SK-N-SH treated with all-trans-retinoic acid at 6 μM for 48 hours (cell line): ENCODE measurements at regions not wholly inside any gene's neighbourhood (a gene's known extent, or its start where the extent isn't known, plus 50 kb on each side); places are given as distances from the start of the nearest gene placed in this dataset.

Source experiments
- ATAC-seq: fragments of 200-7000 bp; cut with Tn5 transposase; 3 replicates; pipeline ENCODE4 v1.9.1; 2020; ENCODE audit warnings: mild to moderate bottlenecking, moderate library complexity
- ARNTL ChIP-seq: fragments of 450-650 bp; formaldehyde crosslinking; IDR thresholded peaks from 2 replicates; pipeline ENCODE4 v1.5.0; 2020; ENCODE audit warnings: low read depth, mild to moderate bottlenecking, moderate library complexity, borderline replicate concordance
- BACH2 ChIP-seq: fragments of 250-450 bp; sonication (Bioruptor Pico); IDR thresholded peaks from 2 replicates; pipeline ENCODE4 v1.9.0; 2021; ENCODE audit warnings: mild to moderate bottlenecking, borderline replicate concordance
- CREB5 ChIP-seq: fragments of 250-450 bp; sonication (Bioruptor Pico); IDR thresholded peaks from 2 replicates; pipeline ENCODE4 v1.5.1; 2020; ENCODE audit warnings: low read depth, mild to moderate bottlenecking, moderate library complexity
- ESRRG ChIP-seq: fragments of 250-450 bp; sonication (Bioruptor Pico); IDR thresholded peaks from 2 replicates; pipeline ENCODE4 v1.6.1; 2021; ENCODE audit warnings: mild to moderate bottlenecking
- GLIS3 ChIP-seq: fragments of 250-450 bp; sonication (Bioruptor Pico); IDR thresholded peaks from 2 replicates; pipeline ENCODE4 v1.5.0; 2020; ENCODE audit warnings: mild to moderate bottlenecking, moderate library complexity
- ISL1 ChIP-seq: fragments of 250-450 bp; sonication (Bioruptor Pico); IDR thresholded peaks from 2 replicates; pipeline ENCODE4 v2.1.2; 2022; ENCODE audit warnings: mild to moderate bottlenecking, moderate library complexity
- OSR1 ChIP-seq: fragments of 250-450 bp; sonication (Bioruptor Pico); IDR thresholded peaks from 2 replicates; pipeline ENCODE4 v1.8.0; 2022; ENCODE audit warnings: moderate library complexity, mild to moderate bottlenecking, inconsistent platforms
- PATZ1 ChIP-seq: fragments of 250-450 bp; sonication (Bioruptor Pico); IDR thresholded peaks from 2 replicates; pipeline ENCODE4 v1.8.0; 2020; ENCODE audit warnings: mild to moderate bottlenecking, moderate library complexity, borderline replicate concordance
- PPARA ChIP-seq: fragments of 250-450 bp; sonication (Bioruptor Pico); IDR thresholded peaks from 2 replicates; pipeline ENCODE4 v1.5.0; 2020; ENCODE audit warnings: mild to moderate bottlenecking, borderline replicate concordance
- RARB ChIP-seq: fragments of 250-450 bp; sonication (Bioruptor Pico); IDR thresholded peaks from 2 replicates; pipeline ENCODE4 v1.8.0; 2021; ENCODE audit warnings: mild to moderate bottlenecking, moderate library complexity
- SNAI2 ChIP-seq: fragments of 250-450 bp; sonication (Bioruptor Pico); IDR thresholded peaks from 2 replicates; pipeline ENCODE4 v1.5.0; 2020; ENCODE audit warnings: mild to moderate bottlenecking, moderate library complexity
- TOX ChIP-seq: fragments of 250-450 bp; sonication (Bioruptor Pico); IDR thresholded peaks from 2 replicates; pipeline ENCODE4 v1.8.0; 2021; ENCODE audit warnings: mild to moderate bottlenecking, moderate library complexity, borderline replicate concordance
- ZFP3 ChIP-seq: fragments of 250-450 bp; sonication (Bioruptor Pico); IDR thresholded peaks from 2 replicates; pipeline ENCODE4 v1.5.0; 2020; ENCODE audit warnings: mild to moderate bottlenecking, moderate library complexity
- ZFP30 ChIP-seq: fragments of 450-650 bp; formaldehyde crosslinking; IDR thresholded peaks from 2 replicates; pipeline ENCODE4 v1.5.0; 2022; ENCODE audit warnings: mild to moderate bottlenecking, moderate library complexity
- ZNF565 ChIP-seq: fragments of 450-650 bp; formaldehyde crosslinking; conservative IDR thresholded peaks from 2 replicates; pipeline ENCODE4 v1.5.0; 2020; ENCODE audit warnings: low read depth, mild to moderate bottlenecking, moderate library complexity
- ZNF8 ChIP-seq: fragments of 450-650 bp; formaldehyde crosslinking; IDR thresholded peaks from 2 replicates; pipeline ENCODE4 v1.5.0; 2020; ENCODE audit warnings: mild to moderate bottlenecking, moderate library complexity
- TF ChIP-seq, protein P1 (sequence below): fragments of 250-450 bp; sonication (Bioruptor Pico); IDR thresholded peaks from 2 replicates; pipeline ENCODE4 v1.5.0; 2020; ENCODE audit warnings: mild to moderate bottlenecking, moderate library complexity
- TF ChIP-seq, protein P2 (sequence below): fragments of 250-450 bp; sonication (Bioruptor Pico); IDR thresholded peaks from 2 replicates; pipeline ENCODE4 v1.5.1; 2021; ENCODE audit warnings: mild to moderate bottlenecking, moderate library complexity

DNA sequence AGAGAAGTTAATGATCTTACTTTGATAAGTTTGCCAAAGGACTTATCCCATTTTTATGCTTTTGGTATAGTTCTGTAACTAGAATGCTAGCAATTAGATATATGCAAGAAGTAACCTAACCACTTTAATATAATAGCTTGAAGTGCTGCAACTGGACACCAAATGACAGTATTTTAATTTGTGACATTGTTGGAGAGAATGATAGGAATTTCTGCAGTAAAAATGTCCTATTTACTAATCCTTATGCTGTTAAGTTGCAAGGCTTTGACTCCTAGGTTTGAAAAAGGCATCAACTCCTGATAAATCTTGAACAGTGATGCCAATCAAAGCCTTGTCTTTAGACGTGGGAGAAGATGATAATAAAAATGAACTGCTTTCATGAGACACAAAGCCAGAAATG, 726.0 kb upstream of the GJE1 start:
- no peak for TF ChIP-seq ESRRG
- TF ChIP-seq, protein P1, sequence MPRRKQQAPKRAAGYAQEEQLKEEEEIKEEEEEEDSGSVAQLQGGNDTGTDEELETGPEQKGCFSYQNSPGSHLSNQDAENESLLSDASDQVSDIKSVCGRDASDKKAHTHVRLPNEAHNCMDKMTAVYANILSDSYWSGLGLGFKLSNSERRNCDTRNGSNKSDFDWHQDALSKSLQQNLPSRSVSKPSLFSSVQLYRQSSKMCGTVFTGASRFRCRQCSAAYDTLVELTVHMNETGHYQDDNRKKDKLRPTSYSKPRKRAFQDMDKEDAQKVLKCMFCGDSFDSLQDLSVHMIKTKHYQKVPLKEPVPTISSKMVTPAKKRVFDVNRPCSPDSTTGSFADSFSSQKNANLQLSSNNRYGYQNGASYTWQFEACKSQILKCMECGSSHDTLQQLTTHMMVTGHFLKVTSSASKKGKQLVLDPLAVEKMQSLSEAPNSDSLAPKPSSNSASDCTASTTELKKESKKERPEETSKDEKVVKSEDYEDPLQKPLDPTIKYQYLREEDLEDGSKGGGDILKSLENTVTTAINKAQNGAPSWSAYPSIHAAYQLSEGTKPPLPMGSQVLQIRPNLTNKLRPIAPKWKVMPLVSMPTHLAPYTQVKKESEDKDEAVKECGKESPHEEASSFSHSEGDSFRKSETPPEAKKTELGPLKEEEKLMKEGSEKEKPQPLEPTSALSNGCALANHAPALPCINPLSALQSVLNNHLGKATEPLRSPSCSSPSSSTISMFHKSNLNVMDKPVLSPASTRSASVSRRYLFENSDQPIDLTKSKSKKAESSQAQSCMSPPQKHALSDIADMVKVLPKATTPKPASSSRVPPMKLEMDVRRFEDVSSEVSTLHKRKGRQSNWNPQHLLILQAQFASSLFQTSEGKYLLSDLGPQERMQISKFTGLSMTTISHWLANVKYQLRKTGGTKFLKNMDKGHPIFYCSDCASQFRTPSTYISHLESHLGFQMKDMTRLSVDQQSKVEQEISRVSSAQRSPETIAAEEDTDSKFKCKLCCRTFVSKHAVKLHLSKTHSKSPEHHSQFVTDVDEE (CRISPR knock-in tag), result no peak
- no peak for TF ChIP-seq ARNTL (CRISPR knock-in tag)
- TF ChIP-seq RARB (CRISPR knock-in tag), result no peak
- no peak for ATAC-seq

DNA sequence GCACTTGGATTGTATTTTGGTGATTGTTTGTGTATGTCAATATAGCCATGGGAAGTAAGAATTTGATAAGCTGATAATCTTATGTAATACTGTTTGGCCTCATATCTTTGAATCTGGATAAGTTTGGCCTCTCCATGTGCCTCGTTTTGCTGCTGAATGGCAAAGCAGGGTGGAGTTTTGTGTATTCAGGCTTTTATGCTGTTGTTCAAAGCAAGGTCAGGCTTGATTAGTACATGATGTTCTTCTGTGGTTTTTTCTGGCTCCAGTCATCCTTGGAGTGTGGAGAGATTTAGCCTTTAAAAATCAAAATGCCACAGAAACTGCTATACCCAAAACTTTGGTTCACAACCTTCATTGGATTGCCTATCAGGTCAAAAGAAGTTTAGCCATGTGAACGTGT, 728.9 kb upstream of the GJE1 start:
- TF ChIP-seq ESRRG (no peak), ZFP3 (no peak), OSR1 (CRISPR knock-in tag) (no peak), ARNTL (CRISPR knock-in tag) (no peak), ZNF8 (CRISPR knock-in tag) (no peak), TOX (no peak), BACH2 (CRISPR knock-in tag) (no peak), ZNF565 (CRISPR knock-in tag) (no peak), GLIS3 (CRISPR knock-in tag) (no peak), RARB (CRISPR knock-in tag) (no peak), PATZ1 (CRISPR knock-in tag) (no peak), CREB5 (CRISPR knock-in tag) (no peak), ISL1 (no peak), SNAI2 (CRISPR knock-in tag) (no peak)
- TF ChIP-seq, protein P2, sequence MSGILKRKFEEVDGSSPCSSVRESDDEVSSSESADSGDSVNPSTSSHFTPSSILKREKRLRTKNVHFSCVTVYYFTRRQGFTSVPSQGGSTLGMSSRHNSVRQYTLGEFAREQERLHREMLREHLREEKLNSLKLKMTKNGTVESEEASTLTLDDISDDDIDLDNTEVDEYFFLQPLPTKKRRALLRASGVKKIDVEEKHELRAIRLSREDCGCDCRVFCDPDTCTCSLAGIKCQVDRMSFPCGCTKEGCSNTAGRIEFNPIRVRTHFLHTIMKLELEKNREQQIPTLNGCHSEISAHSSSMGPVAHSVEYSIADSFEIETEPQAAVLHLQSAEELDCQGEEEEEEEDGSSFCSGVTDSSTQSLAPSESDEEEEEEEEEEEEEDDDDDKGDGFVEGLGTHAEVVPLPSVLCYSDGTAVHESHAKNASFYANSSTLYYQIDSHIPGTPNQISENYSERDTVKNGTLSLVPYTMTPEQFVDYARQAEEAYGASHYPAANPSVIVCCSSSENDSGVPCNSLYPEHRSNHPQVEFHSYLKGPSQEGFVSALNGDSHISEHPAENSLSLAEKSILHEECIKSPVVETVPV (CRISPR knock-in tag), result no peak
- TF ChIP-seq, protein P1 (CRISPR knock-in tag), result no peak
- no peak for ATAC-seq

DNA sequence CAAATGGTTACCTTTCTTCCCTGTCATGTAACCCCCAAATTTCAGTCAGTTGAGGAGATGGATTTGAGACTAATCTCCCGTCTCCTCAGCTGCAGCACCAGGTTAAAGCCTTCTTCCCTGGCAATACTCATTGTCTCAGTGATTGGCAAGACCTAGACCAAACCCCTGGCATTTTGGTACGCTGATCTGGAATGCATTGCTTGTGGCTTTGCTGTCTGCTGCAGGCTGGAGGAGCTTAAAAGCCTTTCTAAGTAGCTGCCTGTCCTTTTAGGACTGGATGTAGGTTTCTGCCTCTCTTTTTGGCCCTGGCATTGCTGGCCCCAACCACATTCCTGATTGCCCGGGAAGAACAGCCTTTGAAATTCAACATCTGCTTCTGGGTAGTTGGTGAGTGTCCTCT, 729.6 kb upstream of the GJE1 start:
- ATAC-seq, result no peak
- no peak for TF ChIP-seq ESRRG
- TF ChIP-seq, protein P1 (CRISPR knock-in tag), result no peak
- no peak for TF ChIP-seq ISL1
- TF ChIP-seq PPARA (CRISPR knock-in tag), result no peak
- no peak for TF ChIP-seq ZNF8 (CRISPR knock-in tag)
- no peak for TF ChIP-seq OSR1 (CRISPR knock-in tag)
- no peak for TF ChIP-seq PATZ1 (CRISPR knock-in tag)
- TF ChIP-seq ZFP3, result no peak
- TF ChIP-seq, protein P2 (CRISPR knock-in tag), result no peak
- no peak for TF ChIP-seq ZFP30 (CRISPR knock-in tag)
